ENCODE measurements at regions not wholly inside any gene's neighbourhood (a gene's known extent, or its start where the extent isn't known, plus 50 kb on each side); places are given as distances from the start of the nearest gene placed in this dataset.
A peak's percentile ranks its signal among the peaks of the same experiment; 100 is the strongest.
"Not testable (repeated sequence)": the region's sequence is repeated elsewhere in the genome, so short reads cannot be mapped to it uniquely, and the experiment has no call there.

- DNase-seq = no peak
These were observed 739.5 kb upstream of the SALL3 start for GRCh38 chr18:78240101-78240500.

GRCh38 chr18:78240627-78241252 lies 738.9 kb upstream of the SALL3 start:
- no peak for DNase-seq

DNA sequence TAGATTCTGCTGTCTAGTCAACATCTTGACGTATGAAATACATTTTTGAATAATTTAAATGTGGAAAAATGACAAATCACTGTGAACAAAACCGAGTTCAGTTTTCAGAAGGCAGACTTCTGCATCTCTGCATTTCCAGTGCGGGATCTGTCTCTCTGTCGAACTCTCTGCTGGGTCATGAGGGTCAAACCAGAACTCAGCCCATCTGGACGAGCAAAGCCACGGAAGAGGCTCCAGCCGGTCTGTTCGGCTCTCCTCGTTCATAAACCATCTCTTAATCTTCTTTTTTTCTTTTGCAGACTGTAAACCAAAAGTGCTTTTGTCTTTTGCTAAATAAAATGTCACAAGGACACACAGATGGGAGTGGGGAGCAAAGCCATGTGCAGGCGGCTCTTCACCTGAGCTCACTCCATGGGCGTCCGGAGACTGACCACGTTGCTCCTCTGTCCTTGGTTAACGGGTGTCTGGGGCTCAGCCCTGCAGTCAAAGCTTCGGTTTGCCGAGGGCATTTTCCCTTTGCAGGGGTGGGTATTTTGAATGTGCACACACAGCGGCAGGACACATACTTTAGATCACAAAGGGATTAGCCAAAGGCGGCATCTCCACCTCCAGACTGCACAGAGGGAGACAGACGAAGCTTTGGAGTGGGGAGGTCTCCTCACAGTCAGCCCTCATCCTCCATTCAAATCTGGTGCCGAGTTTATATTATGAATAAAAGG lies 737.9 kb upstream of the SALL3 start:
- no peak for DNase-seq

DNA sequence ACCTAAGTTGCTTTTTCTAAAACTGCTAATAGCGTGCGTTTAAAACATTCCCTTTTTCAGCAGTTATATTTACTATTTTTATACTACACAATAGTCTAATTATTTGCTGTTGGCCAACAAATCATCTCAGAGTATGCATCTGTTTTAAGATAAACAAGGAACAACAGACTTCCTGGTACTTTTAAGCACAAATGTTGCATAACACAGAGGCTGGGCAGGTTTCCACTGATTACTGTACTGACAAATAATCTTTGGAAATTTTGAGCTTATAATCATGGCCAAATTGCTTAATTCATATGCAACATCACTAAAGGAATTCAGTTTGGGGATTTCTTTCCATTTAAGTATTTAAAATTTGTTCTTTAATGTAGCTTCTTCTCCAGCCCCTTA lies 737.4 kb upstream of the SALL3 start:
- peak; percentile 44 for DNase-seq

DNA sequence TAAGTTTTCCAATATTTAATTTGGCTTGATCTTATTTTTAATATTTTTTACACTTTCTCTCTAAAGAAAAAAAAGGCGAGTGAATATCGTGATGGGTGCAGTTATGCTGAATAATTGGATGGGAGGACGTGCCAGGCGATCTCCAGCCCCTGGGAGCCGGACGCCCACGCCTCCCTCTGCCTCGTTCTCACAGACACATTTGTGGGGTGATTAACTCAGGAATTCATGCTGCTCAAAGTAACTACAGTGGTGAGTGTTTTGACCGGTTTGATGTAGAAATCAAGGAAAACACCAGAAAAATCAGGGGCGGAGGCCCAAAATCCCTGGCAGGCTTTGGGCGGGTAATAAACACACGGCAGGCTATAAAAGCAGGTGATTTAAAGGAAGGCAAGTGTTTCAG lies 736.8 kb upstream of the SALL3 start:
- DNase-seq = peak; percentile 78

- no peak for DNase-seq
These were observed 734.8 kb upstream of the SALL3 start for GRCh38 chr18:78244779-78245178.

GRCh38 chr18:78245451-78245850 lies 734.2 kb upstream of the SALL3 start:
- no peak for DNase-seq

DNA sequence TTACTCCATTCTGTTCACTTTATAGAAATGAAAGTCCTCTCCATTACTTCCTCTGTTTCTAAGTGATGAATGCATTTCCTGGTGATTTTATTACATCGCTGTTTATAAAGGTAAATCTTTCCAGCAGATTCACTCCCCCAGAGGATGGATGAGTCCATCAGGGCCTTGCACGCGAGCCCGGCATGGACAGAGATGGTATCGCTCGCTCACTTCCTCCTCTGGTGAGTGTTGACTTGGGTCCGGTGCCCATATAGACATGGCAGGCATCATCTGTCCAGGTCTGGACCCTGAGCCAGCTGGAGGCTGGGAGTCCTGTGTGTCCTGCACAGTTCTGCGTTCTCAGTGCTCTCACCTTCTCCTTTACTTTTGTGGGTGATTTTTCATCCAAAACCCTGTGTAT lies 733.6 kb upstream of the SALL3 start:
- no peak for DNase-seq

DNA sequence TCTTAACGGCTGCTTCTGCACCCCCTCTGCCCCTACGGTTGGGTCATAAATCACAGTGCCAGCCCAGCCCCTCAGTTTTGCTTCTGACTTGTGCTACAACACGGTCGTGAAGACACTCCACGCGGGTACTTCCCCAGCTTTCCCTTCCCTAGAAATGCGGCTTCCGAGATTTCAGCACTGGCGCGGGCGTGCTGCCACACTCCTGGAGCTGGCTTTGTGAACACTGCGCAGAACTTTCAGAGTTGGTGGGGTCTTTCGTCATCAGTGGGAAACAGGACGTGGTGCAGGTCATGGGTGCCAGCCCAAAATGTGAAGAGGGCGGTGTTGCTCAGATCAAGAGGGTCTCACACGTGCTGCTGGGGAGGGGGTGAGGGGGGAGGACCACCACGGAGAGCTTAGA lies 733.0 kb upstream of the SALL3 start:
- DNase-seq = no peak

- no peak for DNase-seq
These were observed 731.9 kb upstream of the SALL3 start for GRCh38 chr18:78247615-78248289.

GRCh38 chr18:78255013-78255412 lies 724.6 kb upstream of the SALL3 start:
- DNase-seq = no peak

- DNase-seq = no peak
These were observed 711.2 kb upstream of the SALL3 start for GRCh38 chr18:78268226-78268988.

- no peak for DNase-seq
These were observed 707.8 kb upstream of the SALL3 start for GRCh38 chr18:78271790-78272189.

- DNase-seq = no peak
These were observed 705.7 kb upstream of the SALL3 start for GRCh38 chr18:78273876-78274275.

- not testable (repeated sequence) for DNase-seq
These were observed 696.2 kb upstream of the SALL3 start for GRCh38 chr18:78283425-78283824.

DNA sequence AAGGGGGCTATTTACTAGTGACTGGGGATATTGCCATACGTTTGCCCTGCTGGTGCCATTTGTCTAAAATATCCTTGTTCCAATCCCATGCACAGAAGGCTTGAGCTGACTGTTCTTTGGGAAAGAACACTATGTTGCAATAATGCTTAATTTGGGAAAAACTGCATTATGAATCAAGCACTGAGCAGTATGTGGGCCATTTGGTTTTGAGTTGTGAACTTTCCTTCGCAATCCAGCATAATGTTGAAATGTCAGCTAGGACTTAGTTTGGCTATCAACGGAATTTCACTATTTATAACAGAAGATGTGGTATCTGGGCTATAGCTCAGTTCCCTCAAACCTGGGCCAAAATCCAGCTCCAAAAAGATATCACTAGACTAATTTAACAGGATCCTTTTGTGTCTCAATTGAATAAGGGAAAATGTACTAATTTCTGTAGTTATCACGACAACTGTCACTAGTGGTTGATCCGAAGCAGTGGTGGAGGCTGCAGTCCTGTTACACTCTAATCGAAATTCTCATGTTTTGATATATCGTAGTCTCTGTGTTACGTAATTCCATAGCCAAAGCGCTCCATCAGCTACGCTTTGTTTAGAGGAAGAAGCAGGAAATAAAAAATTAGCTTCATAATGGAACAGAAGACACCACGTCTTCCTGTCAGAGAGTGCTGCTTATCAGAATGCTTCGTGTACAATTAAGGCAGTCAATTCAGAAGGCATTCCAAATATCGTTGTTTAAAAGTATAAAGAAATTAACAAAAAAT lies 686.8 kb upstream of the SALL3 start:
- no peak for DNase-seq

- DNase-seq = no peak
These were observed 686.1 kb upstream of the SALL3 start for GRCh38 chr18:78293540-78293939.

DNA sequence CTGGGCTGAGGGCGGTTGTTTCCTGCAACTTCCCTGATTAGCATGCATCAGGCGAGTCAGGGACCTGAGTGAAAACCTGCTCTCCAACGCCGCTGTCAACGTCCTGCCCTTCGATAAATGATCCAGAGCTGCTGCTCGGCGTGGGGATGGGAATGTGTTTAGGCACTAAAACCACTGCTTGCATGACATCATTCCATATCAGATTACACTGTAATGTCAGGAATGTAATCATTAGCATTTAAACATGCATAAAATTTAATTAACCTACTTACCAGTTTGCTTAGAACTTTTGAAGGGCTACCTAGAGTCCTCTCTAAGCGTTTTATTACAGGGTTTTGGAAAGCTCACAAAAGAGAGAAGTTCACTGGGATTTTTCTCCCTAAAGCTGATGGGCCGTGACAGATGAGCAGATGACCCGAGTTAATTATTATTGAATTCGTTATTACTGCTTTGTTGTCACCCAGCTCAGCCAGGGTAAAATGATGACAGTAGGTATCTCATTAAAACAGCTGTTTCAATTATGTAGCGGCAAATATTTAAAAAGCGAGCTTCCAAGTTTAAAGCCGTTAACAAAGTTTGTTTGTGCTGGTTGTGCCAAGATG lies 685.6 kb upstream of the SALL3 start:
- DNase-seq = peak; percentile 73

DNA sequence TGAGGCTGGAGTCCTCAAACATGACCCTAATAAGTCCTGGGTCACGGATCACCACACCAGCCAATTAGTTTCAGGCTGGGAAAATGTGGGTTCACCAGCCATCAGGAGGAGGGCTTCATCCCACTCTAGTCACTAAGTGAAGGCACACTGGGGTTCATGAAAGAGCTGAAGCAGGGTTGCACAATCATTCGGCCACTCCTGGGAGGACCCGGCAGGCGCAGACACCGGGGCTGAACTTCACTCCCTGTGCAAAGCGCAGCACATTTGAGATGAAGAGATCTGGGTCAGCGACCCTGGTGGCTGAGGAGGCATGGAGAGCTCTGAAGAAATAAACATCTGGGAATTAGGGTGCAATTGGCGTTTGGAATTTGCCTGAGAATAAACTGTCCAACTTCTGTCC lies 684.4 kb upstream of the SALL3 start:
- no peak for DNase-seq

- no peak for DNase-seq
These were observed 683.5 kb upstream of the SALL3 start for GRCh38 chr18:78296166-78296565.

GRCh38 chr18:78297048-78297447 lies 682.6 kb upstream of the SALL3 start:
- no peak for DNase-seq

- DNase-seq = peak; percentile 32
These were observed 676.0 kb upstream of the SALL3 start for GRCh38 chr18:78303519-78304191.
